ENCODE measurements at regions not wholly inside any gene's neighbourhood (a gene's known extent, or its start where the extent isn't known, plus 50 kb on each side); places are given as distances from the start of the nearest gene placed in this dataset.

GRCh38 chr15:95260856-95261255, 1029.5 kb downstream of the MCTP2 start:
- intact Hi-C loops (cut with DNase I), result no loop called here
- no peaks in the 10 kb centered on the region for H3K27me3 ChIP-seq
- DNase-seq, result no peak
- no peak for TF ChIP-seq POLR2A (IDR thresholded peaks at IDR 0.05)
- no peaks in the 10 kb centered on the region for H3K9me3 ChIP-seq (replicated peaks in 1 of 3)
- H3K4me3 ChIP-seq, result no peak overlapping the region
- peaks cover 0 to 1% of the 10 kb centered on the region in 2 donors for H3K4me1 ChIP-seq (replicated peaks in 1 of 2)
- no peaks in the 10 kb centered on the region for H3K36me3 ChIP-seq (replicated peaks in 1 of 2)
- peak overlapping the region in 1 of 5 donors; percentile 0 for H3K27ac ChIP-seq
- WGBS, 4 donors, result 67 to 82% (median 72%) methylated on average over 5 of the region's 5 CpGs

GRCh38 chr15:95261546-95261945, 1030.2 kb downstream of the MCTP2 start:
- peaks cover 0 to 4% of the 10 kb centered on the region in 2 donors for H3K4me1 ChIP-seq (replicated peaks in 1 of 2)
- H3K4me3 ChIP-seq, result no peak overlapping the region
- H3K27me3 ChIP-seq, result no peaks in the 10 kb centered on the region
- 73 to 79% (median 78%) methylated on average over 3 of the region's 3 CpGs for WGBS, 4 donors
- TF ChIP-seq POLR2A (IDR thresholded peaks at IDR 0.05), result no peak
- TF ChIP-seq, protein P1, sequence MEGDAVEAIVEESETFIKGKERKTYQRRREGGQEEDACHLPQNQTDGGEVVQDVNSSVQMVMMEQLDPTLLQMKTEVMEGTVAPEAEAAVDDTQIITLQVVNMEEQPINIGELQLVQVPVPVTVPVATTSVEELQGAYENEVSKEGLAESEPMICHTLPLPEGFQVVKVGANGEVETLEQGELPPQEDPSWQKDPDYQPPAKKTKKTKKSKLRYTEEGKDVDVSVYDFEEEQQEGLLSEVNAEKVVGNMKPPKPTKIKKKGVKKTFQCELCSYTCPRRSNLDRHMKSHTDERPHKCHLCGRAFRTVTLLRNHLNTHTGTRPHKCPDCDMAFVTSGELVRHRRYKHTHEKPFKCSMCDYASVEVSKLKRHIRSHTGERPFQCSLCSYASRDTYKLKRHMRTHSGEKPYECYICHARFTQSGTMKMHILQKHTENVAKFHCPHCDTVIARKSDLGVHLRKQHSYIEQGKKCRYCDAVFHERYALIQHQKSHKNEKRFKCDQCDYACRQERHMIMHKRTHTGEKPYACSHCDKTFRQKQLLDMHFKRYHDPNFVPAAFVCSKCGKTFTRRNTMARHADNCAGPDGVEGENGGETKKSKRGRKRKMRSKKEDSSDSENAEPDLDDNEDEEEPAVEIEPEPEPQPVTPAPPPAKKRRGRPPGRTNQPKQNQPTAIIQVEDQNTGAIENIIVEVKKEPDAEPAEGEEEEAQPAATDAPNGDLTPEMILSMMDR (IDR thresholded peaks at IDR 0.05), result no peak
- no peaks in the 10 kb centered on the region for H3K36me3 ChIP-seq (replicated peaks in 1 of 2)
- DNase-seq, result no peak
- H3K9me3 ChIP-seq (replicated peaks in 1 of 3), result no peaks in the 10 kb centered on the region
- intact Hi-C loops (cut with DNase I), result no loop called here
- H3K27ac ChIP-seq, result peak overlapping the region in 3 of 5 donors; percentile 43 to 77 (median 47)

DNA sequence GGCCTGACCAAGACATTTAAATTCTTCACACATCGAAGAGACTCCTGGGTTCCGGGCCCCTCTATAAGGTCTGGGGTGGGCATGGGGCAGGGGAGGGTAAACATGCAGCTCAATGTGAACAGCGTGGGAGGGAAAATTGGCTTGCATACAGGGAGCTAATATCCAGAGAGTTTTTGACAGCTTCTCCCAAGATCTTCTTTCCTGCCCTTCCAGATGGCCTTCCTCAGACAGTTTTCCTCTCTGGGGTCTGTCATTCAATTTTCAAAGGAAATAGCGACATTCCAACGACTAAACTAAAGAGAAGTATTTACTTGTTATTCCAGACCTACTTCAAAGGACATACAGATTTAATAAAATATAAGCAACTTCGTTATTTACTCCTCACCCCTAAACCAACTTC, 1030.6 kb downstream of the MCTP2 start:
- H3K9me3 ChIP-seq (replicated peaks in 1 of 3), result no peaks in the 10 kb centered on the region
- H3K27ac ChIP-seq, result peak overlapping the region in 3 of 5 donors; percentile 43 to 77 (median 47)
- peaks cover 0 to 4% of the 10 kb centered on the region in 2 donors for H3K4me1 ChIP-seq (replicated peaks in 1 of 2)
- DNase-seq, result no peak
- TF ChIP-seq, protein P1 (IDR thresholded peaks at IDR 0.05), result no peak
- TF ChIP-seq POLR2A (IDR thresholded peaks at IDR 0.05), result no peak
- intact Hi-C loops (cut with DNase I), result no loop called here
- WGBS, 4 donors, result 59 to 68% (median 62%) methylated on average over 6 of the region's 6 CpGs
- H3K27me3 ChIP-seq, result no peaks in the 10 kb centered on the region
- H3K4me3 ChIP-seq, result no peak overlapping the region
- no peaks in the 10 kb centered on the region for H3K36me3 ChIP-seq (replicated peaks in 1 of 2)

DNA sequence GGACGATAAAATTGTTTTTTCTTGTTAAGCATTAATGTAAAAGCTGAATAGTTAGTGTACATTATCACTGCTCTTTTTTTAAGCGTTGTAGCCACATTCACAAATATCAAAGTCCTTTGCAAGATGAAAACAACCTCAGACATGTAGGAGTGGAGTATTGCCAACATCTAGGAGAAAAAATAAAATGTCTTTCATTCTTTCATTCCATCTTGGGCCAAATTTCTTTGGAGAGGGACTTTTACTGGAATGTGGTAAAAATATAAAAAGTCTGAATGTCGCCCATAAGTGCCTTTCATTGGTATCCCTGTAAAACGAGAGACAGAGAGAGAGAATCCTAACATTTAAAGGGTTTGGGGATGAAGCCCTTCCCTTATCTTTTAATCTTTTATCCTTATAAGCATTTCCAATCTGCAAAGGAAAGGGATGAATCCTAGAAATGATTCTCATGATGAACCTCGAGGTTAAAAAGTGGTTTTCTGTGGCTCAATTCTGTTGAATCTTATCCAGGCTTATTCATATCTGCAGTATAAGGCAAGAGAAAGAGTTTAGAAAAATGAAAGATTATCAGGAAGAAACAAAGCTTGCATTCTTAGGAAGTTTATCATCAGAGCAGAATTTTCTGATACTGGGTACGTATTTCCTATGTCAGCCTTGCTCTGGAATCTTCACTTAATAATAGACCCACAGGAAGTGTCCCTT, 1031.7 kb downstream of the MCTP2 start:
- Histone ChIP-seq H3K36me3 (replicated peaks in 1 of 2) (no peaks in the 10 kb centered on the region), H3K4me3 (no peak overlapping the region), H3K4me1 (replicated peaks in 1 of 2) (peaks cover 0 to 4% of the 10 kb centered on the region in 2 donors), H3K9me3 (replicated peaks in 1 of 3) (no peaks in the 10 kb centered on the region), H3K27ac (peak overlapping the region in 3 of 5 donors; percentile 47 to 77 (median 57)), H3K27me3 (no peaks in the 10 kb centered on the region)
- 41 to 59% (median 55%) methylated on average over 6 of the region's 6 CpGs for WGBS, 4 donors
- TF ChIP-seq, protein P1 (IDR thresholded peaks at IDR 0.05), result no peak
- no peak for TF ChIP-seq POLR2A (IDR thresholded peaks at IDR 0.05)
- intact Hi-C loops (cut with DNase I), result no loop called here
- DNase-seq, result no peak

GRCh38 chr15:95263751-95264150, 1032.4 kb downstream of the MCTP2 start:
- Histone ChIP-seq H3K9me3 (replicated peaks in 1 of 3) (no peaks in the 10 kb centered on the region), H3K4me3 (no peak overlapping the region), H3K27ac (peak overlapping the region in 2 of 5 donors; percentile 48 to 77), H3K36me3 (replicated peaks in 1 of 2) (no peaks in the 10 kb centered on the region), H3K4me1 (replicated peaks in 1 of 2) (peaks cover 0 to 4% of the 10 kb centered on the region in 2 donors), H3K27me3 (no peaks in the 10 kb centered on the region)
- intact Hi-C loops (cut with DNase I), result no loop called here
- WGBS, 4 donors, result 78 to 86% (median 84%) methylated on average over 1 of the region's 1 CpG
- no peak for TF ChIP-seq POLR2A (IDR thresholded peaks at IDR 0.05)
- TF ChIP-seq, protein P1 (IDR thresholded peaks at IDR 0.05), result no peak
- DNase-seq, result no peak
